Activated T-helper 2 cell treated with anti-CD3 and anti-CD28 coated beads, Interferon-gamma antibody, Interleukin-2, Interleukin-4, amounts not matched to agents 10 μg/mL and 5 μg/mL and 100 μg/mL, durations not matched to agents 14 hours and 24 hours and 36 hours (primary cell): ENCODE measurements at regions not wholly inside any gene's neighbourhood (a gene's known extent, or its start where the extent isn't known, plus 50 kb on each side); places are given as distances from the start of the nearest gene placed in this dataset.

Experiments used
- DNase-seq: peaks from one replicate; pipeline ENCODE4 v3.0.0; 2021; ENCODE audit warnings: low spot score
- H3K27ac Mint-ChIP-seq: one replicate; pipeline ENCODE4 v1.8.0; 2021; ENCODE audit warnings: mixed read lengths
- H3K27me3 Mint-ChIP-seq: one replicate; pipeline ENCODE4 v1.8.0; 2021; ENCODE audit warnings: low read depth, mixed read lengths
- H3K36me3 Mint-ChIP-seq: one replicate; pipeline ENCODE4 v1.8.0; 2021; ENCODE audit warnings: low read depth, mixed read lengths
- H3K4me1 Mint-ChIP-seq: one replicate; pipeline ENCODE4 v1.8.0; 2021; ENCODE audit warnings: low read depth, mixed read lengths
- H3K4me3 Mint-ChIP-seq: one replicate; pipeline ENCODE4 v1.8.0; 2021; ENCODE audit warnings: low read depth, mild to moderate bottlenecking, moderate library complexity, mixed read lengths
- H3K9me3 Mint-ChIP-seq: one replicate; pipeline ENCODE4 v1.8.0; 2021; ENCODE audit warnings: mixed read lengths
- intact Hi-C: fragments of 100-400 bp; cut with micrococcal nuclease; formaldehyde crosslinking; loops from one replicate; pipeline ENCODE4 v1.15.1; 2023

- Mint-ChIP-seq H3K9me3 (no peaks in the 10 kb centered on the region), H3K27ac (no peak overlapping the region), H3K4me1 (no peaks in the 10 kb centered on the region), H3K4me3 (no peak overlapping the region), H3K36me3 (no peaks in the 10 kb centered on the region), H3K27me3 (no peaks in the 10 kb centered on the region)
- DNase-seq = no peak
- intact Hi-C loops = no loop called here
Observed at GRCh38 chr22:47787501-47788227, 1025.2 kb downstream of the TBC1D22A start.

- no peaks in the 10 kb centered on the region for H3K36me3 Mint-ChIP-seq
- no peaks in the 10 kb centered on the region for H3K27me3 Mint-ChIP-seq
- H3K27ac Mint-ChIP-seq = no peak overlapping the region
Observed at GRCh38 chr22:47786650-47787290, 1024.3 kb downstream of the TBC1D22A start.

GRCh38 chr22:47784991-47785390 lies 1022.5 kb downstream of the TBC1D22A start:
- Mint-ChIP-seq H3K4me1 (no peaks in the 10 kb centered on the region), H3K27ac (no peak overlapping the region), H3K9me3 (no peaks in the 10 kb centered on the region), H3K4me3 (no peak overlapping the region), H3K27me3 (no peaks in the 10 kb centered on the region), H3K36me3 (no peaks in the 10 kb centered on the region)
- no peak for DNase-seq
- intact Hi-C loops = no loop called here

More at GRCh38 chr22:47786650-47787290, 1024.3 kb downstream of the TBC1D22A start:
- intact Hi-C loops = no loop called here
- Mint-ChIP-seq H3K9me3 (no peaks in the 10 kb centered on the region), H3K4me3 (no peak overlapping the region), H3K4me1 (no peaks in the 10 kb centered on the region)
- DNase-seq = no peak

GRCh38 chr22:47784367-47784983 lies 1022.0 kb downstream of the TBC1D22A start:
- Mint-ChIP-seq H3K36me3 (no peaks in the 10 kb centered on the region), H3K27ac (no peak overlapping the region), H3K4me1 (no peaks in the 10 kb centered on the region), H3K9me3 (no peaks in the 10 kb centered on the region), H3K4me3 (no peak overlapping the region), H3K27me3 (no peaks in the 10 kb centered on the region)
- no peak for DNase-seq
- intact Hi-C loops = no loop called here

GRCh38 chr22:47783433-47784366 lies 1021.2 kb downstream of the TBC1D22A start:
- intact Hi-C loops = no loop called here
- H3K4me1 Mint-ChIP-seq = no peaks in the 10 kb centered on the region

GRCh38 chr22:47782328-47783075 lies 1020.1 kb downstream of the TBC1D22A start:
- intact Hi-C loops = no loop called here
- no peak overlapping the region for H3K4me3 Mint-ChIP-seq

More at GRCh38 chr22:47783433-47784366, 1021.2 kb downstream of the TBC1D22A start:
- Mint-ChIP-seq H3K27ac (no peak overlapping the region), H3K4me3 (no peak overlapping the region), H3K36me3 (no peaks in the 10 kb centered on the region), H3K27me3 (no peaks in the 10 kb centered on the region), H3K9me3 (no peaks in the 10 kb centered on the region)
- no peak for DNase-seq

GRCh38 chr22:47781427-47782111 lies 1019.1 kb downstream of the TBC1D22A start:
- H3K36me3 Mint-ChIP-seq = no peaks in the 10 kb centered on the region
- no peak for DNase-seq
- H3K4me1 Mint-ChIP-seq = no peaks in the 10 kb centered on the region
- no peaks in the 10 kb centered on the region for H3K27me3 Mint-ChIP-seq
- H3K27ac Mint-ChIP-seq = no peak overlapping the region
- H3K4me3 Mint-ChIP-seq = no peak overlapping the region
- intact Hi-C loops = no loop called here
- no peaks in the 10 kb centered on the region for H3K9me3 Mint-ChIP-seq

More at GRCh38 chr22:47782328-47783075, 1020.1 kb downstream of the TBC1D22A start:
- no peaks in the 10 kb centered on the region for H3K4me1 Mint-ChIP-seq
- no peaks in the 10 kb centered on the region for H3K36me3 Mint-ChIP-seq
- H3K27me3 Mint-ChIP-seq = no peaks in the 10 kb centered on the region
- H3K9me3 Mint-ChIP-seq = no peaks in the 10 kb centered on the region
- DNase-seq = no peak
- no peak overlapping the region for H3K27ac Mint-ChIP-seq

- Mint-ChIP-seq H3K4me1 (no peaks in the 10 kb centered on the region), H3K36me3 (no peaks in the 10 kb centered on the region), H3K27ac (no peak overlapping the region), H3K27me3 (no peaks in the 10 kb centered on the region), H3K9me3 (no peaks in the 10 kb centered on the region), H3K4me3 (no peak overlapping the region)
- intact Hi-C loops = no loop called here
- DNase-seq = no peak
Observed at GRCh38 chr22:47781024-47781423, 1018.6 kb downstream of the TBC1D22A start.

- no peak overlapping the region for H3K27ac Mint-ChIP-seq
- H3K9me3 Mint-ChIP-seq = no peaks in the 10 kb centered on the region
- intact Hi-C loops = no loop called here
- no peaks in the 10 kb centered on the region for H3K4me1 Mint-ChIP-seq
- DNase-seq = no peak
- no peak overlapping the region for H3K4me3 Mint-ChIP-seq
- H3K27me3 Mint-ChIP-seq = no peaks in the 10 kb centered on the region
- H3K36me3 Mint-ChIP-seq = no peaks in the 10 kb centered on the region
Observed at GRCh38 chr22:47780281-47780875, 1017.9 kb downstream of the TBC1D22A start.

- Mint-ChIP-seq H3K4me3 (no peak overlapping the region), H3K4me1 (no peaks in the 10 kb centered on the region), H3K27me3 (no peaks in the 10 kb centered on the region), H3K27ac (no peak overlapping the region), H3K9me3 (no peaks in the 10 kb centered on the region), H3K36me3 (no peaks in the 10 kb centered on the region)
- intact Hi-C loops = no loop called here
- DNase-seq = no peak
Observed at GRCh38 chr22:47779474-47779873, 1017.0 kb downstream of the TBC1D22A start.

GRCh38 chr22:47778160-47778658 lies 1015.8 kb downstream of the TBC1D22A start:
- Mint-ChIP-seq H3K36me3 (no peaks in the 10 kb centered on the region), H3K9me3 (no peaks in the 10 kb centered on the region), H3K27ac (no peak overlapping the region), H3K27me3 (no peaks in the 10 kb centered on the region), H3K4me1 (no peaks in the 10 kb centered on the region), H3K4me3 (no peak overlapping the region)
- DNase-seq = no peak
- intact Hi-C loops = no loop called here
